CD14-positive monocyte (primary cell): ENCODE measurements at regions not wholly inside any gene's neighbourhood (a gene's known extent, or its start where the extent isn't known, plus 50 kb on each side); places are given as distances from the start of the nearest gene placed in this dataset.

Experiments
- DNase-seq, 3 donors: peaks; one replicate each; pipeline ENCODE4 v3.0.0-alpha.2; 2011 to 2022
- H2AFZ ChIP-seq: 2 replicates; pipeline ENCODE4 v1.6.0; 2012; ENCODE audit warnings: mild to moderate bottlenecking, low read depth, low read length, inconsistent platforms; ENCODE audit not compliant: insufficient read depth, poor library complexity, severe bottlenecking
- H3K27ac ChIP-seq, 2 donors: 1 replicate in 1 of 2; 2 replicates in 1 of 2; pipeline ENCODE4 v1.5.1; 2012 to 2013; ENCODE audit warnings: low read length in 2 of 2, control low read depth in 1 of 2, inconsistent platforms in 1 of 2, low read depth in 1 of 2, mild to moderate bottlenecking in 1 of 2
- H3K27me3 ChIP-seq, 2 donors: one replicate each; pipeline versions ENCODE4 v1.6.0 to v1.6.1; 2011 to 2013; ENCODE audit warnings: low read length in 2 of 2; ENCODE audit not compliant: control insufficient read depth in 2 of 2, insufficient read depth in 2 of 2
- H3K36me3 ChIP-seq, 2 donors: replicated peaks in 1 of 2; 1 replicate in 1 of 2; 2 replicates in 1 of 2; pipeline versions ENCODE4 v1.5.1 to v1.6.1; 2012 to 2013; ENCODE audit warnings: low read length in 2 of 2, control low read depth in 1 of 2, inconsistent platforms in 1 of 2, mild to moderate bottlenecking in 1 of 2; ENCODE audit not compliant: insufficient read depth in 2 of 2, control insufficient read depth in 1 of 2
- H3K4me1 ChIP-seq, 2 donors: 1 replicate in 1 of 2; 2 replicates in 1 of 2; pipeline versions ENCODE4 v1.5.1 to v1.6.1; 2012 to 2013; ENCODE audit warnings: low read length in 2 of 2, control low read depth in 1 of 2, inconsistent platforms in 1 of 2, mild to moderate bottlenecking in 1 of 2, moderate library complexity in 1 of 2; ENCODE audit not compliant: insufficient read depth in 2 of 2, control insufficient read depth in 1 of 2
- H3K4me2 ChIP-seq: replicated peaks from 2 replicates; pipeline ENCODE3; 2012; ENCODE audit warnings: low read length, moderate library complexity, mild to moderate bottlenecking; ENCODE audit not compliant: poor library complexity, severe bottlenecking; ENCODE audit errors: extremely low read depth
- H3K4me3 ChIP-seq, 3 experiments: fragments of 200-600 bp in 1 of 3; sonication (generic) in 1 of 3; replicated peaks in 1 of 3; 1 replicate in 2 of 3; 2 replicates in 1 of 3; pipeline ENCODE4 v1.5.1; 2011 to 2013; ENCODE audit warnings: low read length in 3 of 3, mild to moderate bottlenecking in 3 of 3, control low read depth in 2 of 3, low read depth in 2 of 3, inconsistent platforms in 1 of 3, moderate library complexity in 1 of 3
- H3K79me2 ChIP-seq: 2 replicates; pipeline ENCODE4 v1.6.0; 2012; ENCODE audit warnings: mild to moderate bottlenecking, control low read depth, inconsistent platforms, low read length, moderate library complexity; ENCODE audit not compliant: insufficient read depth
- H3K9ac ChIP-seq: 2 replicates; pipeline ENCODE4 v1.6.0; 2017; ENCODE audit warnings: low read length, mild to moderate bottlenecking; ENCODE audit not compliant: insufficient read depth, poor library complexity, severe bottlenecking
- H3K9me3 ChIP-seq, 2 donors: replicated peaks in 1 of 2; 1 replicate in 1 of 2; 2 replicates in 1 of 2; pipeline versions ENCODE4 v1.5.1 to v1.6.1; 2012 to 2013; ENCODE audit warnings: low read length in 2 of 2, control low read depth in 1 of 2; ENCODE audit not compliant: control insufficient read depth in 1 of 2, insufficient read depth in 1 of 2
- H4K20me1 ChIP-seq: 2 replicates; pipeline ENCODE4 v1.6.0; 2012; ENCODE audit warnings: mild to moderate bottlenecking, low read length, control low read depth, moderate library complexity; ENCODE audit not compliant: insufficient read depth
- H3K27ac Mint-ChIP-seq, 7 donors: one replicate each; pipeline ENCODE4 v1.8.0; 2020; ENCODE audit warnings: mild to moderate bottlenecking in 7 of 7, mixed read lengths in 7 of 7, moderate library complexity in 6 of 7, inconsistent platforms in 2 of 7
- H3K27me3 Mint-ChIP-seq, 3 donors: one replicate each; pipeline ENCODE4 v1.8.0; 2021 to 2022; ENCODE audit warnings: low read depth in 3 of 3, mild to moderate bottlenecking in 3 of 3, mixed read lengths in 3 of 3, moderate library complexity in 3 of 3, inconsistent platforms in 1 of 3
- H3K36me3 Mint-ChIP-seq, 2 donors: one replicate each; pipeline ENCODE4 v1.8.0; 2020; ENCODE audit warnings: mixed read lengths in 2 of 2, inconsistent platforms in 1 of 2, mild to moderate bottlenecking in 1 of 2
- H3K4me1 Mint-ChIP-seq: one replicate; pipeline ENCODE4 v1.8.0; 2020; ENCODE audit warnings: mild to moderate bottlenecking, mixed read lengths
- H3K4me3 Mint-ChIP-seq, 2 donors: one replicate each; pipeline ENCODE4 v1.8.0; 2020; ENCODE audit warnings: mild to moderate bottlenecking in 2 of 2, mixed read lengths in 2 of 2, moderate library complexity in 1 of 2
- H3K9me3 Mint-ChIP-seq, 7 donors: one replicate each; pipeline ENCODE4 v1.8.0; 2020 to 2022; ENCODE audit warnings: mixed read lengths in 7 of 7, mild to moderate bottlenecking in 6 of 7, moderate library complexity in 6 of 7, inconsistent platforms in 2 of 7
- WGBS: methylation state at CpG from one replicate; pipeline ENCODE4 v1.1.5; 2013; ENCODE audit warnings: missing lambda C conversion rate; ENCODE audit not compliant: insufficient coverage; 5-methylcytosine and 5-hydroxymethylcytosine counted together
- intact Hi-C, 2 donors: fragments of 100-400 bp; cut with micrococcal nuclease; formaldehyde crosslinking; loops; one replicate each; pipeline versions ENCODE4 v1.15.0 to v1.15.1; 2023
- TF ChIP-seq, protein P1 (sequence below): fragments of 200-600 bp; IDR thresholded peaks from one replicate; pipeline ENCODE4 v1.8.0; 2022; ENCODE audit warnings: antibody characterized with exemption, mild to moderate bottlenecking

DNA sequence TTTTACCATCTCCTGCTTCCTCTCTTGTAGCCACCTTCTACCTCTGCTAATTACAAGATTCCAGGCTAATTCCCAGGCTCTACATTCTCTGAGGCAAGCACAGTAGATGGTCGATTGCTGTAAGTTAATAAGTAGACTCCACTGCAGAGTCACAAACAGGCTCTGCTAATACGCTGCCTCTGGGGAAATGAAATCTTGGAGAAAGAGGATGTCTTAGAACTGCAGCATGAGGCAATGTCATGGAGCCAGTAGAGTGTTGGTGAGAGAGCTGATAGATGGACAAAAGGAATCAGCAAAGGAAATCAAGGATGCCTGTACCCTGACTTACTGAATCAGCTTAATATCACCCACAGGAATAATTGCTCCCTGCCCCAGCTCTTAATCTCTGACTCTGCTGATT is 1260.3 kb downstream of the XPNPEP1 start:
- DNase-seq, result no peak
- H3K4me3 ChIP-seq, result no peak overlapping the region
- H3K4me1 ChIP-seq, result no peaks in the 10 kb centered on the region
- H3K79me2 ChIP-seq, result no peaks in the 10 kb centered on the region
- Mint-ChIP-seq H3K4me3 (no peak overlapping the region), H3K4me1 (no peaks in the 10 kb centered on the region), H3K27me3 (no peaks in the 10 kb centered on the region), H3K27ac (no peak overlapping the region), H3K36me3 (no peaks in the 10 kb centered on the region), H3K9me3 (peaks cover 0 to 3% (median 0%) of the 10 kb centered on the region in 7 donors)
- H2AFZ ChIP-seq, result no peak overlapping the region
- no peak overlapping the region for H3K4me2 ChIP-seq
- no peaks in the 10 kb centered on the region for H3K9me3 ChIP-seq
- WGBS, result 68% methylated on average over 2 of the region's 2 CpGs
- no peaks in the 10 kb centered on the region for H3K36me3 ChIP-seq
- TF ChIP-seq, protein P1, sequence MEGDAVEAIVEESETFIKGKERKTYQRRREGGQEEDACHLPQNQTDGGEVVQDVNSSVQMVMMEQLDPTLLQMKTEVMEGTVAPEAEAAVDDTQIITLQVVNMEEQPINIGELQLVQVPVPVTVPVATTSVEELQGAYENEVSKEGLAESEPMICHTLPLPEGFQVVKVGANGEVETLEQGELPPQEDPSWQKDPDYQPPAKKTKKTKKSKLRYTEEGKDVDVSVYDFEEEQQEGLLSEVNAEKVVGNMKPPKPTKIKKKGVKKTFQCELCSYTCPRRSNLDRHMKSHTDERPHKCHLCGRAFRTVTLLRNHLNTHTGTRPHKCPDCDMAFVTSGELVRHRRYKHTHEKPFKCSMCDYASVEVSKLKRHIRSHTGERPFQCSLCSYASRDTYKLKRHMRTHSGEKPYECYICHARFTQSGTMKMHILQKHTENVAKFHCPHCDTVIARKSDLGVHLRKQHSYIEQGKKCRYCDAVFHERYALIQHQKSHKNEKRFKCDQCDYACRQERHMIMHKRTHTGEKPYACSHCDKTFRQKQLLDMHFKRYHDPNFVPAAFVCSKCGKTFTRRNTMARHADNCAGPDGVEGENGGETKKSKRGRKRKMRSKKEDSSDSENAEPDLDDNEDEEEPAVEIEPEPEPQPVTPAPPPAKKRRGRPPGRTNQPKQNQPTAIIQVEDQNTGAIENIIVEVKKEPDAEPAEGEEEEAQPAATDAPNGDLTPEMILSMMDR, result no peak
- no peaks in the 10 kb centered on the region for H3K27me3 ChIP-seq
- H3K9ac ChIP-seq, result no peak overlapping the region
- no peak overlapping the region for H3K27ac ChIP-seq
- intact Hi-C loops, result no loop called here
- H4K20me1 ChIP-seq, result no peaks in the 10 kb centered on the region

DNA sequence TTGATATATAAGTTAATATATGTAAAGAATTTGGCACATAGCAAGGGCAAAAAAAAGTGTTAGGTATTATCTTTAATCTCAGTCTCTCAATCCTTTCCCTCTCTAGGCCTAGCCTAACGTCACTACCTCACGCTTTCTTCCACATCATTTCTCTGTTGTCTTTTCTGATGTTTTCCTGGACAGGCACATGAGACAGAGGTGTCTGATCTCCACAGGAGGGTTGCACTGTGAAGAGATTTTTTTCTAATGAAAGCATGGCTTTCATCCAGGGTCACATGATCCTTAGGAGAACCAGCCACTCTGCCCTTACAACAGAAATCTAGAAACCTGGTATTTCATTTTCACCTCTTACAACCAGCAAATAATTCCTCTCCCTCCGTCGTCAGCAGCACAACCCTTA is 1268.3 kb downstream of the XPNPEP1 start:
- TF ChIP-seq, protein P1, result no peak
- Histone ChIP-seq H4K20me1 (no peaks in the 10 kb centered on the region), H3K9ac (no peak overlapping the region), H3K4me3 (no peak overlapping the region), H3K4me1 (no peaks in the 10 kb centered on the region), H3K4me2 (no peak overlapping the region), H3K27ac (no peak overlapping the region), H3K9me3 (no peaks in the 10 kb centered on the region), H3K79me2 (no peaks in the 10 kb centered on the region), H3K36me3 (no peaks in the 10 kb centered on the region), H2AFZ (no peak overlapping the region), H3K27me3 (no peaks in the 10 kb centered on the region)
- no peaks in the 10 kb centered on the region for H3K36me3 Mint-ChIP-seq
- H3K4me1 Mint-ChIP-seq, result no peaks in the 10 kb centered on the region
- H3K9me3 Mint-ChIP-seq, result peaks cover 0 to 5% (median 2%) of the 10 kb centered on the region in 7 donors
- no peak overlapping the region for H3K27ac Mint-ChIP-seq
- no CpG with 5 or more reads among the region's 4 CpGs for WGBS
- H3K27me3 Mint-ChIP-seq, result no peaks in the 10 kb centered on the region
- no peak for DNase-seq
- H3K4me3 Mint-ChIP-seq, result no peak overlapping the region
- intact Hi-C loops, result no loop called here
